Choroid plexus epithelial cell (primary cell): ENCODE measurements at regions not wholly inside any gene's neighbourhood (a gene's known extent, or its start where the extent isn't known, plus 50 kb on each side); places are given as distances from the start of the nearest gene placed in this dataset.
"Not testable (repeated sequence)": the region's sequence is repeated elsewhere in the genome, so short reads cannot be mapped to it uniquely, and the experiment has no call there.

ENCODE experiments used
- DNase-seq: peaks from one replicate; pipeline ENCODE4 v3.0.0-alpha.2; 2010; ENCODE audit warnings: low read depth
- H3K4me3 ChIP-seq: 2 replicates; pipeline ENCODE4 v1.5.1; 2011; ENCODE audit warnings: low read depth, mild to moderate bottlenecking, control low read depth, low read length, moderate library complexity
- TF ChIP-seq, protein P1 (sequence below): conservative IDR thresholded peaks from 2 replicates; pipeline ENCODE4 v1.5.1; 2011; ENCODE audit warnings: low read depth, mild to moderate bottlenecking, control low read depth, inconsistent platforms, low read length, moderate library complexity

DNA sequence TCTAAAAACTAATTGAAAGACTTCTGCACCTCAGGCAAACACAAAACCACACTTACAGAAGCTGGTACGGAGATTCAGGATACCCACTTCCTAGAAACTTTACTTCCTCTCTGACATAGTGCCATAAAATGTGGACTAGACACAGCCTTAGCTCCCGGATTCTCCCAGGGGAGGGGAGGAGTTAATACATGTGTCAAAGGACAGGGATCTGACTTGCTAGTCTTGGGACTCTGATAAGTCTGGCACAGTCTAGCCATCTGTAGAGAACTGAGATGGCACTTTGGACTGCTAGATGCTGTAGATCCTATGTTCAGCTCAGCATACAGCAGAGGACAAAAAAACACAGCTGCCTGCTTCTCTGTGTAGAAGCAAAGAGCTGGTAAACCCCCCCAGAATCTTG, 769.8 kb upstream of the MIR17HG start:
- no peak overlapping the region for H3K4me3 ChIP-seq
- TF ChIP-seq, protein P1, sequence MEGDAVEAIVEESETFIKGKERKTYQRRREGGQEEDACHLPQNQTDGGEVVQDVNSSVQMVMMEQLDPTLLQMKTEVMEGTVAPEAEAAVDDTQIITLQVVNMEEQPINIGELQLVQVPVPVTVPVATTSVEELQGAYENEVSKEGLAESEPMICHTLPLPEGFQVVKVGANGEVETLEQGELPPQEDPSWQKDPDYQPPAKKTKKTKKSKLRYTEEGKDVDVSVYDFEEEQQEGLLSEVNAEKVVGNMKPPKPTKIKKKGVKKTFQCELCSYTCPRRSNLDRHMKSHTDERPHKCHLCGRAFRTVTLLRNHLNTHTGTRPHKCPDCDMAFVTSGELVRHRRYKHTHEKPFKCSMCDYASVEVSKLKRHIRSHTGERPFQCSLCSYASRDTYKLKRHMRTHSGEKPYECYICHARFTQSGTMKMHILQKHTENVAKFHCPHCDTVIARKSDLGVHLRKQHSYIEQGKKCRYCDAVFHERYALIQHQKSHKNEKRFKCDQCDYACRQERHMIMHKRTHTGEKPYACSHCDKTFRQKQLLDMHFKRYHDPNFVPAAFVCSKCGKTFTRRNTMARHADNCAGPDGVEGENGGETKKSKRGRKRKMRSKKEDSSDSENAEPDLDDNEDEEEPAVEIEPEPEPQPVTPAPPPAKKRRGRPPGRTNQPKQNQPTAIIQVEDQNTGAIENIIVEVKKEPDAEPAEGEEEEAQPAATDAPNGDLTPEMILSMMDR, result no peak
- DNase-seq, result no peak

DNA sequence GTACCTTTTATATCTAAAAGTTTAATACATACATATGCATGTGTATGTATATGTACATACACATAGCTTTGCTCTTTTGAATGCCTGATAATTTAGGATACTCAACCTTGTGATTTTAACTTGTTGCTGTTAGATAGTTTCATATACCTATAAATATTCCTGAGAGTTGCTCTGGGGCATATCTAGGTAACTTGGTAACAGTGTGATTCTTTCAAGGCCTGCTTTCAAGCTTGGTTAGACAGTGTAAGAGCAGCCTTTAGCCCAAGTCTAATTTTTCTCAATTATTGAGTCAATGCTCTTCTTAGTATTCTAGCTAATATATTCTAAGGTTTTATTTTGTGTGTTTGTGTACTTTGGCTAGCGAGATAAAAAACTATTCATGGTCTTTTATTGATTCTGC, 762.1 kb upstream of the MIR17HG start:
- TF ChIP-seq, protein P1, result no peak
- no peak for DNase-seq
- H3K4me3 ChIP-seq, result no peak overlapping the region

DNA sequence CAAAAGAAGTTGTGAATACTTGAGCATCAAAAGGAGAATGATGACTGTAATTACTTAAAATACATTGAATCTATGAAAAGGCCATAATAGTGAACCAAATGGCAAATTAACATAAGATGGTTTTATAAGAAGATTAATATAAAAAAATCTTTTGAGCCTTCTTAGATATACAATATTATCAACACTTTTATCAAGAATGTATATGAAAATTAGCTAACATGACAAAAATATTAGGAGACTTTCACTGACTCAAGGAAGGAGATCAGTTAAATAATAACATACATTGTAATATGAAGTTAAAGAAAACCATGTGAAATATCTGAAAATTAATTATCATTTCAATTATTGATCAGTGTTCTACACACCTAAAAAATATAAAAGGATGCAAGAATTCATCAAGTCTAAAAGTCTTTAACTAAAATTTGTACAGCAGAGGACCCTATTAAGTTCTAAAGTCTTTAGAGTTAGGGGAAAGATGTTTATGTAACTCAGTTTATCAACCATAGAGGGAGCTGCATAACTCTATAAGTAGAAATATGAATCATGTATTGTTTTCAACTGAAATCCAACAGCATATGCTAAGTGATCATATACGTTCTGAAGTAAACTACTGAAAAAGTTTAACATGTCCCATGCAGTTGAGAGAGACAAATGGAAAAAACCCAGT, 756.1 kb upstream of the MIR17HG start:
- TF ChIP-seq, protein P1, result no peak
- peak; percentile 13 for DNase-seq
- no peak overlapping the region for H3K4me3 ChIP-seq

DNA sequence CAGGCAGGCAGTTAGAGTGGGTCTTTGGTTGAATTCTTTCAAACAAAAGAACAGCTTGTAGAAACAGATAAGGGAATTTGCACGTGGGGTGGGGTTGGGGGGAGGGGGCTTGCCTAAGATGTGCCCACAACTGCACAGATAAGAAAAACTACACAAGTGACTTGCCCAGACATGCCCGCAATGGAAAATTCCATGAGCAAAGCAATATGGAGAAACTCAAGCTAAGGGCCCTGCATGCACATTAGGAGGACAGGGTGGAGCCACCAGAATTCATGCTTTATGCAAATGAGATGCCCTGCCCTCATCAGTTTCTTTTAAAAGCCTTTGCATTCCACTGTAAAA, 755.6 kb upstream of the MIR17HG start:
- TF ChIP-seq, protein P1, result no peak
- DNase-seq, result no peak
- H3K4me3 ChIP-seq, result no peak overlapping the region

DNA sequence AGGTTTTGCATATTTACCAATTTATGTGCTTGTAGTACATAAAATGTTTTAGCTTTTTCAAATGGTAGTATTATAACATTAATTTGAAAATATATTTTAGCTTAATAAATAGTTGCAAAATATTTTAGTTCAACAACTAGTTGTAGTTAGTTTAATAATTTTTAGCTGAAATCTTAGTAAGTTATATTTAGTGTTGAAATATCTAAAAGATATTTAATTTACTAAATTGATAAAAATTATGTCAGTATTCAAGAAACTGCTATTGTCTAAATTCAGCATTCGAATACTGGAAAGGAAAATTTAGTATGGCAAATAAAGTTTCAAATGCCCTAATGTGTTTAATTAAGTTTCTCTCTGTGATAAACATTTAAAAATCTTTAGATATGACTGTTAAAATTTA, 754.5 kb upstream of the MIR17HG start:
- DNase-seq, result no peak
- no peak overlapping the region for H3K4me3 ChIP-seq
- TF ChIP-seq, protein P1, result no peak

DNA sequence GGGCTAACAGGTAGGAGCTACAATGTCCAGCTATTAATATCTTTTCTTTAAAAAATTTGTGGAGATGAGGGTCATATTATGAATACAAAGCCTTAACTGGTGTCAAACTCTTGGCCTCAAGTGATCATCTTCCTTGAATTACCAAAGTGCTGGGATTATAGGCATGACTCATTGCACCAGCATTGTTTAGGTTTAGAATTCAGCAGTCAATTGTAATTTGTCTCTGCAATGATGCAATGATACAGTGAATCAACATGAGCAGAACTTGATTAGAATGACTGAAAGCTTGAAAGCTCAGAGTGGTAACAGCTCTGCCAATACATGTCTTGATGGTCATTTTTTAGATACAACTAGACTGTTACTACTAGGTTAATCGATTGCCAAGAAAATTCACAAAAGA, 752.8 kb upstream of the MIR17HG start:
- no peak overlapping the region for H3K4me3 ChIP-seq
- peak; percentile 71 for DNase-seq
- TF ChIP-seq, protein P1, result no peak

DNA sequence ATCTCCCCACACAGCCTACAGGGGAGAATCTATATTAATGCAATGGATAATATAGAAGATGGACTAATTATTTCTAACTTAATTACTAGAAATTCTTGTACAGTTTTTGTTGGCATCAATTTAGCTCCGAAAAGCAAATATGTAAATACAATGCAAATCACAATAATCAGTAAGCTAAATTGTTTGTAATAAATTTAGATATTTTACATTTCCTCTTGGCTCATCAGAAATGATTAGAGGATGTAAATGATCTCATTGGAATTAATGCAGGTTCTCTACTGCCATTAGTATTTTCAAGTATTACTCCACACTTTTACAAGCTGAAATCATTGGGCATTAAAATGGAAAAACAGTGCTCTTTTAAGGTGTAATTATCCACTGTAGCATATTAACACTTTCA, 741.8 kb upstream of the MIR17HG start:
- H3K4me3 ChIP-seq, result no peak overlapping the region
- DNase-seq, result no peak
- TF ChIP-seq, protein P1, result no peak

DNA sequence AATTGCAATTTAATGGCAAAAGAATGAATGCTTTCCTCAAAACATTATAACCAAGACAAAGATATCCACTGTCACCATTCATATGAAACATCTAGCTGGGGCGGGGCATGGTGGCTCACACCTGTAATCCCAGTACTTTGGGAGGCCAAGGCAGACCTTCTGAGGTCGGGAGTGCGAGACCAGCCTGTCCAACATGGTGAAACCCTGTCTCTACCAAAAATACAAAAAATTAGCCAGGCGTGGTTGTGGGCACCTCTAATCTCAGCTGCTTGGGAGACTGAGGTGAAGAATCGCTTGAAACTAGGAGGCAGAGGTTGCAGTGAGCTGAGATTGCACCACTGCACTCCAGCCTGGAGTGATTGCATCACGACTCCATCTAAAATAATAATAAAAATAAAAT, 740.6 kb upstream of the MIR17HG start:
- DNase-seq, H3K4me3 ChIP-seq: not testable (repeated sequence)
